K562 (cell line): ENCODE measurements at regions not wholly inside any gene's neighbourhood (a gene's known extent, or its start where the extent isn't known, plus 50 kb on each side); places are given as distances from the start of the nearest gene placed in this dataset.

Experiments
- CBX3 ChIP-seq, 2 experiments: IDR thresholded peaks; 1 replicate in 1 of 2; 2 replicates in 1 of 2; pipeline ENCODE4 v1.6.1; 2012; ENCODE audit warnings: inconsistent platforms in 2 of 2, low read length in 2 of 2, borderline replicate concordance in 1 of 2, control low read depth in 1 of 2
- ETV5 ChIP-seq: sonication (generic); formaldehyde crosslinking; IDR thresholded peaks from 2 replicates; pipeline ENCODE4 v1.4.0; 2020; ENCODE audit warnings: low read depth, mild to moderate bottlenecking, missing genetic modification reagents
- FOXP1 ChIP-seq: sonication (generic); formaldehyde crosslinking; IDR thresholded peaks from 2 replicates; pipeline ENCODE4 v1.8.0; 2022; ENCODE audit warnings: mild to moderate bottlenecking, missing genetic modification reagents
- IRF2 ChIP-seq: sonication (generic); formaldehyde crosslinking; IDR thresholded peaks from 2 replicates; pipeline ENCODE4 v1.8.1; 2022; ENCODE audit warnings: mild to moderate bottlenecking, missing genetic modification reagents
- RBM25 ChIP-seq: fragments of 200-400 bp; formaldehyde crosslinking; IDR thresholded peaks from 2 replicates; pipeline ENCODE4 v1.6.1; 2018; ENCODE audit warnings: low read length, low read depth, moderate library complexity; ENCODE audit not compliant: severe bottlenecking
- SETDB1 ChIP-seq: IDR thresholded peaks from one replicate; pipeline ENCODE4 v1.6.1; 2012; ENCODE audit warnings: low read length, control low read depth, inconsistent platforms
- TAL1 ChIP-seq: fragments of 450-650 bp; IDR thresholded peaks from 2 replicates; pipeline ENCODE4 v1.6.1; 2016; ENCODE audit warnings: mild to moderate bottlenecking
- TARDBP ChIP-seq: fragments of 450-650 bp; IDR thresholded peaks from 2 replicates; pipeline ENCODE4 v1.6.1; 2016
- TF ChIP-seq, protein P1 (sequence below), 2 experiments: fragments of 450-650 bp; formaldehyde crosslinking in 1 of 2; IDR thresholded peaks; 2 replicates each; pipeline versions ENCODE4 v1.4.0 to v1.6.1; 2014 to 2020; ENCODE audit warnings: mild to moderate bottlenecking in 2 of 2, borderline replicate concordance in 1 of 2, low read depth in 1 of 2
- TF ChIP-seq, protein P2 (sequence below), 2 experiments: fragments of 150-350 bp in 1 of 2; IDR thresholded peaks; 2 replicates each; pipeline ENCODE4 v1.6.1; 2012 to 2016; ENCODE audit warnings: low read depth in 2 of 2, low read length in 2 of 2, mild to moderate bottlenecking in 1 of 2, moderate library complexity in 1 of 2
- TF ChIP-seq, protein P3 (sequence below): sonication (generic); formaldehyde crosslinking; IDR thresholded peaks from 2 replicates; pipeline ENCODE4 v1.8.1; 2023; ENCODE audit warnings: mild to moderate bottlenecking, missing genetic modification reagents
- TF ChIP-seq, protein P4 (sequence below): fragments of 250-450 bp; sonication (Bioruptor Pico); IDR thresholded peaks from 2 replicates; pipeline ENCODE4 v1.5.0; 2020; ENCODE audit warnings: mild to moderate bottlenecking, borderline replicate concordance

DNA sequence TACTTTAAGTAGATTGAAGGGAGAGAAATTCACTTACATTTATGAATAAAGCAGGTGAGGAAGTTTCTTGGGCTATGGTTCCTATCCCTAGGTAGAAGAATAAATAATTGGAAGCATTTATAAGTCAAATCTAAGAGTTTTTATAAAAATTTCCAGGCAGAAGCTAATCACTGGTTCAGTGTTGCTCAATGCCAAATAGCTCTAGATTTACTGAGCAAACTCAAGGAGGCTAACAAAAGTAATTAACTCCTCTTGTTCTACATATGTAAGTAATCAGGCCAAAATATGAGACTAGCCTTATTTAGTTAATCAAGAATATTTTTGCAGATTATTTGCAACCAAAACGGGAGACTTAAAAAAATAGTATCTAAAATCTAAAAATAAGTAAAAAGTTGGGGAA, 472.3 kb downstream of the PLK2 start:
- TF ChIP-seq FOXP1 (CRISPR knock-in tag): no peak
- TF ChIP-seq, protein P1, sequence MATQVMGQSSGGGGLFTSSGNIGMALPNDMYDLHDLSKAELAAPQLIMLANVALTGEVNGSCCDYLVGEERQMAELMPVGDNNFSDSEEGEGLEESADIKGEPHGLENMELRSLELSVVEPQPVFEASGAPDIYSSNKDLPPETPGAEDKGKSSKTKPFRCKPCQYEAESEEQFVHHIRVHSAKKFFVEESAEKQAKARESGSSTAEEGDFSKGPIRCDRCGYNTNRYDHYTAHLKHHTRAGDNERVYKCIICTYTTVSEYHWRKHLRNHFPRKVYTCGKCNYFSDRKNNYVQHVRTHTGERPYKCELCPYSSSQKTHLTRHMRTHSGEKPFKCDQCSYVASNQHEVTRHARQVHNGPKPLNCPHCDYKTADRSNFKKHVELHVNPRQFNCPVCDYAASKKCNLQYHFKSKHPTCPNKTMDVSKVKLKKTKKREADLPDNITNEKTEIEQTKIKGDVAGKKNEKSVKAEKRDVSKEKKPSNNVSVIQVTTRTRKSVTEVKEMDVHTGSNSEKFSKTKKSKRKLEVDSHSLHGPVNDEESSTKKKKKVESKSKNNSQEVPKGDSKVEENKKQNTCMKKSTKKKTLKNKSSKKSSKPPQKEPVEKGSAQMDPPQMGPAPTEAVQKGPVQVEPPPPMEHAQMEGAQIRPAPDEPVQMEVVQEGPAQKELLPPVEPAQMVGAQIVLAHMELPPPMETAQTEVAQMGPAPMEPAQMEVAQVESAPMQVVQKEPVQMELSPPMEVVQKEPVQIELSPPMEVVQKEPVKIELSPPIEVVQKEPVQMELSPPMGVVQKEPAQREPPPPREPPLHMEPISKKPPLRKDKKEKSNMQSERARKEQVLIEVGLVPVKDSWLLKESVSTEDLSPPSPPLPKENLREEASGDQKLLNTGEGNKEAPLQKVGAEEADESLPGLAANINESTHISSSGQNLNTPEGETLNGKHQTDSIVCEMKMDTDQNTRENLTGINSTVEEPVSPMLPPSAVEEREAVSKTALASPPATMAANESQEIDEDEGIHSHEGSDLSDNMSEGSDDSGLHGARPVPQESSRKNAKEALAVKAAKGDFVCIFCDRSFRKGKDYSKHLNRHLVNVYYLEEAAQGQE (IDR thresholded peaks at IDR 0.05; ENCODE audit: borderline replicate concordance): no peak
- TF ChIP-seq, protein P1 (CRISPR knock-in tag; IDR thresholded peaks at IDR 0.05; ENCODE audit: low read depth): no peak
- no peak for TF ChIP-seq TARDBP
- no peak for TF ChIP-seq SETDB1
- no peak for TF ChIP-seq CBX3 (IDR thresholded peaks at IDR 0.05; ENCODE audit: borderline replicate concordance in 1 of 2, low read length in 2 of 2)
- TF ChIP-seq, protein P2, sequence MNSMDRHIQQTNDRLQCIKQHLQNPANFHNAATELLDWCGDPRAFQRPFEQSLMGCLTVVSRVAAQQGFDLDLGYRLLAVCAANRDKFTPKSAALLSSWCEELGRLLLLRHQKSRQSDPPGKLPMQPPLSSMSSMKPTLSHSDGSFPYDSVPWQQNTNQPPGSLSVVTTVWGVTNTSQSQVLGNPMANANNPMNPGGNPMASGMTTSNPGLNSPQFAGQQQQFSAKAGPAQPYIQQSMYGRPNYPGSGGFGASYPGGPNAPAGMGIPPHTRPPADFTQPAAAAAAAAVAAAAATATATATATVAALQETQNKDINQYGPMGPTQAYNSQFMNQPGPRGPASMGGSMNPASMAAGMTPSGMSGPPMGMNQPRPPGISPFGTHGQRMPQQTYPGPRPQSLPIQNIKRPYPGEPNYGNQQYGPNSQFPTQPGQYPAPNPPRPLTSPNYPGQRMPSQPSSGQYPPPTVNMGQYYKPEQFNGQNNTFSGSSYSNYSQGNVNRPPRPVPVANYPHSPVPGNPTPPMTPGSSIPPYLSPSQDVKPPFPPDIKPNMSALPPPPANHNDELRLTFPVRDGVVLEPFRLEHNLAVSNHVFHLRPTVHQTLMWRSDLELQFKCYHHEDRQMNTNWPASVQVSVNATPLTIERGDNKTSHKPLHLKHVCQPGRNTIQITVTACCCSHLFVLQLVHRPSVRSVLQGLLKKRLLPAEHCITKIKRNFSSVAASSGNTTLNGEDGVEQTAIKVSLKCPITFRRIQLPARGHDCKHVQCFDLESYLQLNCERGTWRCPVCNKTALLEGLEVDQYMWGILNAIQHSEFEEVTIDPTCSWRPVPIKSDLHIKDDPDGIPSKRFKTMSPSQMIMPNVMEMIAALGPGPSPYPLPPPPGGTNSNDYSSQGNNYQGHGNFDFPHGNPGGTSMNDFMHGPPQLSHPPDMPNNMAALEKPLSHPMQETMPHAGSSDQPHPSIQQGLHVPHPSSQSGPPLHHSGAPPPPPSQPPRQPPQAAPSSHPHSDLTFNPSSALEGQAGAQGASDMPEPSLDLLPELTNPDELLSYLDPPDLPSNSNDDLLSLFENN (IDR thresholded peaks at IDR 0.05; ENCODE audit: low read depth in 2 of 2, low read length in 2 of 2): no peak
- no peak for TF ChIP-seq ETV5
- TF ChIP-seq, protein P3, sequence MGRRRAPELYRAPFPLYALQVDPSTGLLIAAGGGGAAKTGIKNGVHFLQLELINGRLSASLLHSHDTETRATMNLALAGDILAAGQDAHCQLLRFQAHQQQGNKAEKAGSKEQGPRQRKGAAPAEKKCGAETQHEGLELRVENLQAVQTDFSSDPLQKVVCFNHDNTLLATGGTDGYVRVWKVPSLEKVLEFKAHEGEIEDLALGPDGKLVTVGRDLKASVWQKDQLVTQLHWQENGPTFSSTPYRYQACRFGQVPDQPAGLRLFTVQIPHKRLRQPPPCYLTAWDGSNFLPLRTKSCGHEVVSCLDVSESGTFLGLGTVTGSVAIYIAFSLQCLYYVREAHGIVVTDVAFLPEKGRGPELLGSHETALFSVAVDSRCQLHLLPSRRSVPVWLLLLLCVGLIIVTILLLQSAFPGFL (CRISPR knock-in tag): no peak
- no peak for TF ChIP-seq TAL1
- TF ChIP-seq RBM25: no peak
- TF ChIP-seq, protein P4, sequence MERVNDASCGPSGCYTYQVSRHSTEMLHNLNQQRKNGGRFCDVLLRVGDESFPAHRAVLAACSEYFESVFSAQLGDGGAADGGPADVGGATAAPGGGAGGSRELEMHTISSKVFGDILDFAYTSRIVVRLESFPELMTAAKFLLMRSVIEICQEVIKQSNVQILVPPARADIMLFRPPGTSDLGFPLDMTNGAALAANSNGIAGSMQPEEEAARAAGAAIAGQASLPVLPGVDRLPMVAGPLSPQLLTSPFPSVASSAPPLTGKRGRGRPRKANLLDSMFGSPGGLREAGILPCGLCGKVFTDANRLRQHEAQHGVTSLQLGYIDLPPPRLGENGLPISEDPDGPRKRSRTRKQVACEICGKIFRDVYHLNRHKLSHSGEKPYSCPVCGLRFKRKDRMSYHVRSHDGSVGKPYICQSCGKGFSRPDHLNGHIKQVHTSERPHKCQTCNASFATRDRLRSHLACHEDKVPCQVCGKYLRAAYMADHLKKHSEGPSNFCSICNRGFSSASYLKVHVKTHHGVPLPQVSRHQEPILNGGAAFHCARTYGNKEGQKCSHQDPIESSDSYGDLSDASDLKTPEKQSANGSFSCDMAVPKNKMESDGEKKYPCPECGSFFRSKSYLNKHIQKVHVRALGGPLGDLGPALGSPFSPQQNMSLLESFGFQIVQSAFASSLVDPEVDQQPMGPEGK (CRISPR knock-in tag): no peak
- TF ChIP-seq IRF2 (CRISPR knock-in tag): no peak
